Thyroid gland (tissue), 4 donors: ENCODE measurements at regions not wholly inside any gene's neighbourhood (a gene's known extent, or its start where the extent isn't known, plus 50 kb on each side); places are given as distances from the start of the nearest gene placed in this dataset.

Experiments used
- CTCF ChIP-seq, 6 experiments: fragments of 200-600 bp in 3 of 6; fragments of 450-650 bp in 3 of 6; sonication (generic) in 3 of 6; IDR thresholded peaks; one replicate each; pipeline ENCODE4 v1.5.1; 2016 to 2019; ENCODE audit warnings: antibody characterized with exemption in 6 of 6, mild to moderate bottlenecking in 2 of 6, inconsistent platforms in 1 of 6, moderate library complexity in 1 of 6
- POLR2A ChIP-seq, 2 donors: fragments of 450-650 bp; IDR thresholded peaks; one replicate each; pipeline ENCODE4 v1.6.1; 2017; ENCODE audit warnings: antibody characterized with exemption in 2 of 2, mild to moderate bottlenecking in 2 of 2, moderate library complexity in 1 of 2

GRCh38 chr15:29936353-29937049 lies 114.2 kb upstream of the TJP1 start:
- TF ChIP-seq CTCF (IDR thresholded peaks at IDR 0.05) (no peak), POLR2A (IDR thresholded peaks at IDR 0.05) (no peak)
